Brain microvascular endothelial cell (primary cell): ENCODE measurements at regions not wholly inside any gene's neighbourhood (a gene's known extent, or its start where the extent isn't known, plus 50 kb on each side); places are given as distances from the start of the nearest gene placed in this dataset.

ENCODE experiments used
- DNase-seq: peaks from one replicate; pipeline ENCODE4 v3.0.0-alpha.2; 2020
- H3K27ac ChIP-seq: fragments of 250-450 bp; sonication (Bioruptor Pico); 2 replicates; pipeline ENCODE4 v1.5.1; 2020; ENCODE audit warnings: mild to moderate bottlenecking, moderate library complexity
- H3K27me3 ChIP-seq: fragments of 250-450 bp; sonication (Bioruptor Pico); replicated peaks from 2 replicates; pipeline ENCODE4 v1.5.1; 2020; ENCODE audit warnings: mild to moderate bottlenecking
- H3K36me3 ChIP-seq: fragments of 250-450 bp; sonication (Bioruptor Pico); replicated peaks from 2 replicates; pipeline ENCODE4 v1.5.1; 2020; ENCODE audit warnings: mild to moderate bottlenecking
- H3K4me3 ChIP-seq: 2 replicates; pipeline ENCODE4 v1.5.1; 2011; ENCODE audit warnings: low read depth, mild to moderate bottlenecking, control low read depth, low read length, moderate library complexity
- in situ Hi-C: cut with HindIII; loops from 2 replicates; pipeline ENCODE4 v1.10.0; 2017; ENCODE audit warnings: low sequenced_read_pairs, low pct_ligation_motif_present
- TF ChIP-seq, protein P1 (sequence below): IDR thresholded peaks from 2 replicates; pipeline ENCODE4 v1.5.1; 2011; ENCODE audit warnings: low read depth, mild to moderate bottlenecking, moderate library complexity, low read length, control low read depth, inconsistent platforms; ENCODE audit errors: missing control alignments

DNA sequence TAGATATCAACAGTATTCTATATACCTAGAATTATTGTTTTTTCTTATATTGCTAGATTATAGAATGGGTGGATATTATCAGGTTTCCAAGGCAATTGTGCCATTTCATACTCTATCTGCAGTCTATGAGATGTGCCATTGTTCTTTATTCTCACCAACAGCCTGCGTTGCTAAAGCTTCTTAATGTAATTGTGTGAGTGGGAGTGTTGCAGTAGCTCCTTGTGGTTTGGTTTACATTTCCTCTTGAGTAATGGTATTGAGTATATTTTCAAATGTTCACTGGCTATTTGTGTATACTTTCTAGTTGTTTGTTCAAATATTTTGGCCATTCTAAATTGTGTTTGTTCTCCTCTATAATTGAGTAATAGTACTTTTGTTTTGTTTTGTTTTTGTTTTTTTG, 199.2 kb downstream of the TFEC start:
- in situ Hi-C loops, result no loop called here
- no peak overlapping the region for H3K4me3 ChIP-seq
- no peaks in the 10 kb centered on the region for H3K27me3 ChIP-seq
- H3K27ac ChIP-seq, result no peak overlapping the region
- TF ChIP-seq, protein P1, sequence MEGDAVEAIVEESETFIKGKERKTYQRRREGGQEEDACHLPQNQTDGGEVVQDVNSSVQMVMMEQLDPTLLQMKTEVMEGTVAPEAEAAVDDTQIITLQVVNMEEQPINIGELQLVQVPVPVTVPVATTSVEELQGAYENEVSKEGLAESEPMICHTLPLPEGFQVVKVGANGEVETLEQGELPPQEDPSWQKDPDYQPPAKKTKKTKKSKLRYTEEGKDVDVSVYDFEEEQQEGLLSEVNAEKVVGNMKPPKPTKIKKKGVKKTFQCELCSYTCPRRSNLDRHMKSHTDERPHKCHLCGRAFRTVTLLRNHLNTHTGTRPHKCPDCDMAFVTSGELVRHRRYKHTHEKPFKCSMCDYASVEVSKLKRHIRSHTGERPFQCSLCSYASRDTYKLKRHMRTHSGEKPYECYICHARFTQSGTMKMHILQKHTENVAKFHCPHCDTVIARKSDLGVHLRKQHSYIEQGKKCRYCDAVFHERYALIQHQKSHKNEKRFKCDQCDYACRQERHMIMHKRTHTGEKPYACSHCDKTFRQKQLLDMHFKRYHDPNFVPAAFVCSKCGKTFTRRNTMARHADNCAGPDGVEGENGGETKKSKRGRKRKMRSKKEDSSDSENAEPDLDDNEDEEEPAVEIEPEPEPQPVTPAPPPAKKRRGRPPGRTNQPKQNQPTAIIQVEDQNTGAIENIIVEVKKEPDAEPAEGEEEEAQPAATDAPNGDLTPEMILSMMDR, result no peak
- DNase-seq, result no peak
- H3K36me3 ChIP-seq, result no peaks in the 10 kb centered on the region

DNA sequence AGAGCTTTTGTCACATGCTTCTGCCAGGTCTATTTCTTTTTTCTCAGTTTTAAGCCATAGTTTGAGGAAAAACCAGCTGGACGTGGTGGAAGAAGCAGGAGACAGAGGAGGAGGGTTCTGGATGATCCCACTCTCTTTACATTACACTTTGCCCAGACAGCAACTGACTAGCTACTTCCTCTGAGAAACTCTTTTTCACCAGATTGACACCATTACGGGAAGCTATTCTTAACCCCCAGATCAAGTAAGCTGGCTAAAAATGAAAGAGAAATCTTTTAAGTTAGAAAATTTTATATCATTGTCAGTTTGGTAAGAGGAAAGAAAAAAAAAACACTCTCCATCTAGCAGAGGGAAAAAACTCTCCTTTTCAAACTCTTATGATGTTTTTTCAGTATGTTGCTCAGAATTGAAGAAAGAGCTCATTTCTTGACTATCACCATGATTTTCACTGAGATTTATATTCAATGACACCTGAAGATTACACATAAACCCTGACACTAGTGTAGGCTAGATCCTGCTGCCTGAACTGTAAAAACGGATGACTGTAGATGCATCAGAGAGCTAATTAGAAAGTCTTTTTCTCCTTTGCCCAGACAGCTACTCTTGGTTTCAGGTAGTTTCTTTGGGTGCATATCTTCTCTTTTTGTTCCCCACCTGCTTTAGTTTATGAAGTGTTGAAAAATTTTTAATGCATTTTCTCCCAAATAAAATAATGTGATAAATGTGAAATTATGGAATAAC, 203.1 kb downstream of the TFEC start:
- TF ChIP-seq, protein P1, result no peak
- no peak for DNase-seq
- in situ Hi-C loops, result no loop called here
- Histone ChIP-seq H3K4me3 (no peak overlapping the region), H3K36me3 (no peaks in the 10 kb centered on the region), H3K27me3 (no peaks in the 10 kb centered on the region), H3K27ac (no peak overlapping the region)

DNA sequence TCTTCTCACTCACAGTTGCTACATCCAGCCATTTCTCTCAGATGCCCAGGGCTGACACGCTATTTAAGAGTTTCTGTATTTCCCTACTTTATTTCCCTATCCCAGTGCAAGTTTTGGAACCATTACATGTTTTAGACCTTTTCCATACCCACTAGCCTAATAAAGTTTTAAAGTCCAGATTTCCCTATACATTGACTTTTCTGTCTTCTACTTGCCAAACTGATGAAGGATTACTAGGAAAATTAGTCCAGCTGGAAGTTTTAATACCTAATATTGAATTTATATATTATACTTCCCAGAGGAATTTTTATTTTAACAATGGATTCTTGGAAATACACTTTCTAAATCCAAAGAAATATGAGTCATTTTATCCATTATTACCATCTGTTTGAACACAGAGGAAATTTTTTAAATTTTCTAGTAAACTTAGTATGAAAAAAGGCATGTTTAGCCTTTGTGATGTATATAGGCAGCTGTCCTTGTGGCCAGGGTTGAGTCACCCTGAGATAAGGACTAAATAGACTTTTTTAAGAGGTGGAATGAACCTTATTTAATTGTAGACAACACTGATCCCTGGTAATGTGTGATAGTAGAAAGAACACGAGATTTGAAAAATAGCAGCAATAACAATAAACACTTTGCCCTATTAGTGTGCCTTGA, 205.0 kb downstream of the TFEC start:
- Histone ChIP-seq H3K27me3 (no peaks in the 10 kb centered on the region), H3K36me3 (no peaks in the 10 kb centered on the region), H3K27ac (no peak overlapping the region), H3K4me3 (no peak overlapping the region)
- DNase-seq, result peak; percentile 71
- TF ChIP-seq, protein P1, result no peak
- in situ Hi-C loops, result no loop called here

DNA sequence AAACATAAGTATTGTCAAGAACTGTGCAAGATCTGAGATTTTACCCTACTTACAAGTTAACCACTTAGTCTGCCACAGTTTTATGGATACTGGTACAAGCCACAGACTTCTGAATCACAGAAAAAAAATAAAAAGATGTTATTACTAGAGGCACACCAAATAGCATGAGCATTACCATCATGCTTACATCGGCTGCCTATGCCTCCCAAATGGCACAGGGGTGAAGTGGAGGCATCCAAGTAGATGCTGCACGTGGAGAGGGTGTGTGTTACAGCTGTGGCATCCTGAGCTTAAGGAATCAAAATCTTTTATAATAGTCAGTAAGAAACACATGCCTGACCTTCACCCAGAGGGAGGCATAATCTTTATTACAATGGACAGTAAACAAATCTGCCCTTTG, 207.8 kb downstream of the TFEC start:
- in situ Hi-C loops, result no loop called here
- no peak for DNase-seq
- Histone ChIP-seq H3K27ac (no peak overlapping the region), H3K27me3 (no peaks in the 10 kb centered on the region), H3K36me3 (no peaks in the 10 kb centered on the region), H3K4me3 (no peak overlapping the region)
- TF ChIP-seq, protein P1, result no peak

DNA sequence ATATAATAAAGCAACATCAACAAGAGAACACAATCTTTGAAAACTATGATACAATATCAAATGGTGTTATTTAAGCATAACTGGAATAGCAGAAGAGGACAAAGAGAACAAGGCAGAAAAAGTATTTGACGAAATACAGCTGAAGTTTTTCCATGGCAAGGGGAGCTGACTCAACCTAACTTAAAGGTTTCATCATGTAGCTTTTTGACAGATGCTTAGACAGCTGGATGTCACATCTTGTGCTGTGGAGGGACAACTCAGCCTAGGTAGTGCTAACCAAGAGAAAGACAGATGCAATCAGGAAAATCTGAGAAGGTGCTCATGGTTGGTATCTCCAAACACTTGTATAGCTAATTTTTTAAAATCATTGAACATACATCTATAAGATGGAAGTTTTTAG, 208.2 kb downstream of the TFEC start:
- in situ Hi-C loops, result no loop called here
- no peak overlapping the region for H3K4me3 ChIP-seq

More for the DNA sequence above, 208.2 kb downstream of the TFEC start:
- DNase-seq, result no peak
- TF ChIP-seq, protein P1, result no peak
- no peak overlapping the region for H3K27ac ChIP-seq
- no peaks in the 10 kb centered on the region for H3K27me3 ChIP-seq
- H3K36me3 ChIP-seq, result no peaks in the 10 kb centered on the region
